ENCODE measurements at regions not wholly inside any gene's neighbourhood (a gene's known extent, or its start where the extent isn't known, plus 50 kb on each side); places are given as distances from the start of the nearest gene placed in this dataset.

GRCh38 chr12:73950507-73950906 is 587.1 kb upstream of the ATXN7L3B start:
- no peak for TF ChIP-seq POLR2A (IDR thresholded peaks at IDR 0.05; ENCODE audit: extremely low read depth, insufficient read length)
- TF ChIP-seq MAX (IDR thresholded peaks at IDR 0.05; ENCODE audit: low read depth, low read length): no peak
- TF ChIP-seq CTCF (IDR thresholded peaks at IDR 0.05; ENCODE audit: low read depth, low read length): no peak
- TF ChIP-seq MYC (IDR thresholded peaks at IDR 0.05; ENCODE audit: low read depth, low read length): no peak
- H3K4me3 ChIP-seq (ENCODE audit: low read depth, low read length): no peak overlapping the region
- DNase-seq (ENCODE audit: low read depth): no peak

DNA sequence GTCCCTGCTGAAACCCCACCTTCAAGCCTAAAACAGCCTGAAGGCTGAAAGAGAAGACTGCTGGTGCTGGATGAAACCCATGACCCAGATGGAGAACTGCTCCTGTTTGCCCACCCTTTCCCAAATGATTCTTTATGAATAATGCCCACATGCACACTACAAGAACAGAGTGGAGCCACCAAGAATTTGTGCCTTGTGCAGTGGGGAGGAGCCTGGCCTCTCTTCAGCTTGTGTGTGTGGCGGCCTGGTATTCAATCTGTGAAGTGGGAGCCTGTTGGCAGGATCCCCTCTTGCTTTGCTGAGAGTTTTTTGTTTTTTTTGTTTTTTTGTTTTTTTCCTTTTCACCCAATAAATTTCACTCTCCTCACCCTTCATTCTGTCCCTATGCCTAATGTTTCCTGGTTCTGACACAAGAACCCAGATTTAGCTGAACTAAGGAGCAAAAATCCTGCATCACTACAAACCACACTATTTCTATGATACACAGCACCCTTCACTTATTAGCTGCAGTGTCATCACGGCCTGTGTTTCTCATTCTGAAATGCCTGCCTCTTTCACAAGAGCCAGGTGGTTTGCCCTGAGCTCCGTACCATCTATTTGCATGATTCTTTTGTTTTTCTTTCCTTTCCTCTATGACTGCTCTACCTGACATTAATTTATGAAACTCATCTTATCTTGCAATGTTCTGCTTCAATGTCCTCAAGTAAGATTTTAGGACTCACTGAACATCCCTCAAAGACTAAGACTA is 585.5 kb upstream of the ATXN7L3B start:
- H3K4me3 ChIP-seq (ENCODE audit: low read depth, low read length): no peak overlapping the region
- DNase-seq (ENCODE audit: low read depth): no peak
- TF ChIP-seq MAX (IDR thresholded peaks at IDR 0.05; ENCODE audit: low read depth, low read length) (no peak), POLR2A (IDR thresholded peaks at IDR 0.05; ENCODE audit: extremely low read depth, insufficient read length) (no peak), MYC (IDR thresholded peaks at IDR 0.05; ENCODE audit: low read depth, low read length) (no peak), CTCF (IDR thresholded peaks at IDR 0.05; ENCODE audit: low read depth, low read length) (no peak)

DNA sequence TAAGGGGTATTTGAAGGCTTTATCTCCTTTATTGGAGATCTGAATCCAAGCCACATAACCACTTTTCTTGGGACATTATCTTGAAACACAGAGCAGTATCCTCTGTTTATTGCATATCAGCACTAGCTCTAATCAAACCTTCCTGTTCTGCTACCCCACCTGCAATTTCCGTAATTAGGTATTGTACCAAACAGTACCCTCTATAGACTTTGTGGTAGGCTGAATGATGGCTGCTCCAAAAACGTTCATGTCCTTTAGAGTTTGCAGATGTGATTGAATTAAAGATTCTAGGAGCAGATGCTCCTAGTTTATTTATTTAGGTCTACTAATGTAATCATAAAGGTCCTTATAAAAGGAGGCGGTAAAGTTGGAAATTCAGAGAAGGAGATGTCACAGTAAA is 573.0 kb upstream of the ATXN7L3B start:
- TF ChIP-seq MAX (IDR thresholded peaks at IDR 0.05; ENCODE audit: low read depth, low read length): no peak
- TF ChIP-seq POLR2A (IDR thresholded peaks at IDR 0.05; ENCODE audit: extremely low read depth, insufficient read length): no peak
- no peak for TF ChIP-seq MYC (IDR thresholded peaks at IDR 0.05; ENCODE audit: low read depth, low read length)
- no peak for TF ChIP-seq CTCF (IDR thresholded peaks at IDR 0.05; ENCODE audit: low read depth, low read length)
- H3K4me3 ChIP-seq (ENCODE audit: low read depth, low read length): no peak overlapping the region
- no peak for DNase-seq (ENCODE audit: low read depth)

GRCh38 chr12:73973486-73973885 is 564.1 kb upstream of the ATXN7L3B start:
- TF ChIP-seq MYC (IDR thresholded peaks at IDR 0.05; ENCODE audit: low read depth, low read length) (no peak), MAX (IDR thresholded peaks at IDR 0.05; ENCODE audit: low read depth, low read length) (no peak), POLR2A (IDR thresholded peaks at IDR 0.05; ENCODE audit: extremely low read depth, insufficient read length) (no peak), CTCF (IDR thresholded peaks at IDR 0.05; ENCODE audit: low read depth, low read length) (no peak)
- no peak for DNase-seq (ENCODE audit: low read depth)
- H3K4me3 ChIP-seq (ENCODE audit: low read depth, low read length): no peak overlapping the region

- no peak for DNase-seq (ENCODE audit: low read depth)
- TF ChIP-seq CTCF (IDR thresholded peaks at IDR 0.05; ENCODE audit: low read depth, low read length) (no peak), POLR2A (IDR thresholded peaks at IDR 0.05; ENCODE audit: extremely low read depth, insufficient read length) (no peak), MAX (IDR thresholded peaks at IDR 0.05; ENCODE audit: low read depth, low read length) (no peak), MYC (IDR thresholded peaks at IDR 0.05; ENCODE audit: low read depth, low read length) (no peak)
- no peak overlapping the region for H3K4me3 ChIP-seq (ENCODE audit: low read depth, low read length)
Measured at GRCh38 chr12:73984552-73984951, 553.1 kb upstream of the ATXN7L3B start.
